ENCODE measurements at regions not wholly inside any gene's neighbourhood (a gene's known extent, or its start where the extent isn't known, plus 50 kb on each side); places are given as distances from the start of the nearest gene placed in this dataset.

DNA sequence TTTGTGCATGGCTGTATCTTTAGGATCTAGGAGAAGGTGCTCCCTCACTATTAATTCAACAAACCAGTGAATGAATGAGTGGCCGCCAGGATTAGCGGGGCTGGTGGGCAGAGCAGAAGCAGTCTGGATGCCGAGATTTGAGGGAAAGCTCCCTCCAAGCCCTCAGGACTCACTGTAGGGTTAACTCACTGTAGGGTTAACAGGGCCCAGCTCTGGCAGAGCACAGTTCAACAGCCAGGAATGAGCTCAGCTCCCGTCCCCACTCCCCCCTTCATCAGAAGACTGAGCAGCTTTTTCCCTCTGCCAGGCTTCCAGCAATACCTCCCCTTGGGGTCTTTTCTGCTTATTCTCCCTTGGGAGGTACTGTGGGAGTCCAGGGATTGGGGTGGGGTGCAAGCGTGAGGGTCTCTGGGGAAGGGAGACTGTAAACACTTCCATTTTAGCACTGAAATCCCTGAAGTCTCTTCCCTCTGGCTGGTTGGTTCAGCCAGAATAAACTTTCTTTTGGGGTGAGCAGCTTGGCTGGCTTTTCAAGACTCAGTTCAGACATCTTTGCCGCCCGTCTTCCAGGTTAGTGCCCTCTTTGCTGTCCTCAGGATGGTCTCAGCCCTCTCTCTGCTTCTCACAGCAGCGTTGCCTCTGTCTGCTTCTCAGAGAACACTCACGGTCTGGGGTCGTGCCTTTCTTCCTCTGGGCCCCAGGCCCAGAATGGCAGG, 53.7 kb upstream of the WSB1 start:
- no peak overlapping the region for H3K4me3 ChIP-seq (ENCODE audit: low read depth, low read length)
- H3K4me1 ChIP-seq (ENCODE audit: insufficient read depth): no peaks in the 10 kb centered on the region
- no peak overlapping the region for H3K27ac ChIP-seq (ENCODE audit: low read depth)
- WGBS: 63% methylated on average over 10 of the region's 10 CpGs
- DNase-seq (ENCODE audit: extremely low spot score): no peak
- H3K36me3 ChIP-seq (ENCODE audit: insufficient read depth): no peaks in the 10 kb centered on the region

- Histone ChIP-seq H3K36me3 (ENCODE audit: insufficient read depth) (no peaks in the 10 kb centered on the region), H3K4me1 (ENCODE audit: insufficient read depth) (no peaks in the 10 kb centered on the region), H3K4me3 (ENCODE audit: low read depth, low read length) (no peak overlapping the region), H3K27ac (ENCODE audit: low read depth) (no peak overlapping the region)
- WGBS: 70% methylated on average over 5 of the region's 5 CpGs
- DNase-seq (ENCODE audit: extremely low spot score): no peak
Observed at GRCh38 chr17:27240802-27241155, 53.1 kb upstream of the WSB1 start.

GRCh38 chr17:27241346-27241946, 52.5 kb upstream of the WSB1 start:
- Histone ChIP-seq H3K27ac (ENCODE audit: low read depth) (no peak overlapping the region), H3K4me3 (ENCODE audit: low read depth, low read length) (no peak overlapping the region), H3K36me3 (ENCODE audit: insufficient read depth) (no peaks in the 10 kb centered on the region), H3K4me1 (ENCODE audit: insufficient read depth) (no peaks in the 10 kb centered on the region)
- WGBS: 59% methylated on average over 5 of the region's 5 CpGs
- DNase-seq (ENCODE audit: extremely low spot score): peak; percentile 89

DNA sequence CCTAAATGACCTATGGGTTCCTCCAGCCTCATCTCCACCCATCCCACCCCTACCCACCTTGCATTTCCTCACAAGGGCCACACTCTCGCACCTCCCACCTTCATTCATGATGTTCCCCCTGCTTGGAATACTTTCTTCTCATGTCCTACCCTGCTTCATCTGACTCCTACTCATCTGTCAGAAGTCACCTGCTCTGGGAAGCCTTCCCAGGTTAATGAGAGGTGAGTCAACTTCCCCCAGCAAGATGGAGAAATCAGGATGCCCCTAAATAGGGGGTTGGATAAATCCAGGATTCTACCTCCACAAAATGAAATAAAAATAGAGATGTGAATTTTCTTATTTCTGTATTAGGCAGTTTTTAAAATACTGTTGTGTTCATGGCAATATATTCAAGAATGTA, 51.0 kb upstream of the WSB1 start:
- H3K4me1 ChIP-seq (ENCODE audit: insufficient read depth): peaks cover 2% of the 10 kb centered on the region
- H3K36me3 ChIP-seq (ENCODE audit: insufficient read depth): no peaks in the 10 kb centered on the region
- no peak overlapping the region for H3K27ac ChIP-seq (ENCODE audit: low read depth)
- no peak for DNase-seq (ENCODE audit: extremely low spot score)
- H3K4me3 ChIP-seq (ENCODE audit: low read depth, low read length): no peak overlapping the region
- WGBS: 94% methylated on average over 1 of the region's 1 CpG

DNA sequence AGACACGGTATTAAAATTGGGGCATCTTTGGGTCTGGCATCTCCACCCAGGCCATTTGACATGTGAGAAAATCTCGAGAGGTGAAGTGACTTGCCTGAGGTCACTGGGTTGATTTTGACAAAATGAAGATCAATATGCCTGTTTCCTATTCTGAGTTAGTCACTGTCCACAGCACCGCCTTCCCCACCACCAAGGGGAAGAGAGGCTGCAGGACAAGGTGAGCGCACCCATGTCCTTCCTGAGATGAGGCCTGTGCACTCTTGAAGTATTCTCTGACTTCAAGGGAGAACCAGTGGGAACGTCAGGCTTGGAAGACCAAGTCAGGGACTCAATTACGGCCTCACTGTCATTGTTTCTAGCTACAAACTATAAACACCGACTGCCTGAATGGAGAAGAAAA, 49.9 kb upstream of the WSB1 start:
- no peak overlapping the region for H3K4me3 ChIP-seq (ENCODE audit: low read depth, low read length)
- 92% methylated on average over 7 of the region's 7 CpGs for WGBS
- DNase-seq (ENCODE audit: extremely low spot score): no peak
- peaks cover 2% of the 10 kb centered on the region for H3K4me1 ChIP-seq (ENCODE audit: insufficient read depth)
- no peaks in the 10 kb centered on the region for H3K36me3 ChIP-seq (ENCODE audit: insufficient read depth)
- no peak overlapping the region for H3K27ac ChIP-seq (ENCODE audit: low read depth)
